ENCODE measurements at regions not wholly inside any gene's neighbourhood (a gene's known extent, or its start where the extent isn't known, plus 50 kb on each side); places are given as distances from the start of the nearest gene placed in this dataset.

DNA sequence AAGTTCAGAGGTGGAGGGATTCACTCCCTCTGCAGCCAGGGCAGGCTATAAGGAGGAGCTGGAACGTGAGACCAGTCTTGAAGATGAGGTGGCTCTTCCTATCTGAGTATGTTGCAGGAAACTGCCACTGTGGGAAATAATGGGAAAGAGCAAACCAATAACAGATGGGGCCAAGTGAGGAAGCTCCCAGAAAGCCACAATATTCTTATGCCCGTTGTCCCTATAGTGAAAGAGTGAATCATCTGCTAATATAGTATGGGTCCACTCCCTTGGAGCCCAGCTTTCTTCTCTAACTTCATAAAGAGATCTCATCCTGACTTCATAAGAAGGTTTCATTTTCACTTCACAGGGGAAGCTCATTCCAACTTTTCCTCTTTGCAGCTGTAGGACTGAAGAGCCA lies 206.4 kb downstream of the BLID start:
- Histone ChIP-seq H3K4me3 (ENCODE audit: low read length) (no peak overlapping the region), H3K9me3 (ENCODE audit: low read length) (no peaks in the 10 kb centered on the region), H4K20me1 (ENCODE audit: insufficient read depth) (no peaks in the 10 kb centered on the region), H2AFZ (ENCODE audit: low read depth, low read length) (no peak overlapping the region), H3F3A (ENCODE audit: insufficient read depth, low read length, poor library complexity, severe bottlenecking) (no peaks in the 10 kb centered on the region), H3K9ac (ENCODE audit: low read length) (no peak overlapping the region), H3K9me2 (ENCODE audit: insufficient read depth, low read length) (no peaks in the 10 kb centered on the region), H3K36me3 (ENCODE audit: insufficient read depth, low read length) (no peaks in the 10 kb centered on the region), H3K79me2 (replicated peaks; ENCODE audit: insufficient read depth, low read length) (no peaks in the 10 kb centered on the region), H3K27ac (ENCODE audit: low read length) (no peak overlapping the region), H3K27me3 (ENCODE audit: insufficient read depth, low read depth, low read length) (no peaks in the 10 kb centered on the region), H3K4me2 (ENCODE audit: low read length) (no peak overlapping the region)
- TF ChIP-seq RAD21 (conservative IDR thresholded peaks at IDR 0.05), result no peak
- TF ChIP-seq, protein P1, sequence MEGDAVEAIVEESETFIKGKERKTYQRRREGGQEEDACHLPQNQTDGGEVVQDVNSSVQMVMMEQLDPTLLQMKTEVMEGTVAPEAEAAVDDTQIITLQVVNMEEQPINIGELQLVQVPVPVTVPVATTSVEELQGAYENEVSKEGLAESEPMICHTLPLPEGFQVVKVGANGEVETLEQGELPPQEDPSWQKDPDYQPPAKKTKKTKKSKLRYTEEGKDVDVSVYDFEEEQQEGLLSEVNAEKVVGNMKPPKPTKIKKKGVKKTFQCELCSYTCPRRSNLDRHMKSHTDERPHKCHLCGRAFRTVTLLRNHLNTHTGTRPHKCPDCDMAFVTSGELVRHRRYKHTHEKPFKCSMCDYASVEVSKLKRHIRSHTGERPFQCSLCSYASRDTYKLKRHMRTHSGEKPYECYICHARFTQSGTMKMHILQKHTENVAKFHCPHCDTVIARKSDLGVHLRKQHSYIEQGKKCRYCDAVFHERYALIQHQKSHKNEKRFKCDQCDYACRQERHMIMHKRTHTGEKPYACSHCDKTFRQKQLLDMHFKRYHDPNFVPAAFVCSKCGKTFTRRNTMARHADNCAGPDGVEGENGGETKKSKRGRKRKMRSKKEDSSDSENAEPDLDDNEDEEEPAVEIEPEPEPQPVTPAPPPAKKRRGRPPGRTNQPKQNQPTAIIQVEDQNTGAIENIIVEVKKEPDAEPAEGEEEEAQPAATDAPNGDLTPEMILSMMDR (IDR thresholded peaks at IDR 0.05; ENCODE audit: poor library complexity, severe bottlenecking), result no peak

DNA sequence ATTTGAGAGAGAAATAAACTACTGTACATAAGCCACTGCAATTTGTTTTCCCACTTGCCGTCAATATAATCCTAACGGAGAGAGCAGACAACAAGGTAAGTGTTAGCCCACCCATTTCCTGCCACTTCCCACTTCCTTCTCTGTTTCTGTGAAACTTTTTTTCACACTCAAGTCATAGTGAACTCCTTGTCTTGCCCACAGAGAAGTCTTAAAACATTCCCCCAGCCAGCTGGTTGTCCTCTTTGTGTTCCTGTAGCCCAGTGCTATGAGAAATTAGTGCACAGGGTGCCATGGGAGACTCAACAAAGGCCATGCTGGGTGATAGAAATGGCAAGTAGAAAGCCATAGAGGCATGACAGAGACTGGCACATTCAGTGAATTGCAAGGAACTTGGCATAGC lies 208.6 kb downstream of the BLID start:
- Histone ChIP-seq H3K79me2 (replicated peaks; ENCODE audit: insufficient read depth, low read length) (no peaks in the 10 kb centered on the region), H3K9me3 (ENCODE audit: low read length) (no peaks in the 10 kb centered on the region), H2AFZ (ENCODE audit: low read depth, low read length) (no peak overlapping the region), H3K27ac (ENCODE audit: low read length) (no peak overlapping the region), H3K4me2 (ENCODE audit: low read length) (no peak overlapping the region), H3K36me3 (ENCODE audit: insufficient read depth, low read length) (no peaks in the 10 kb centered on the region), H4K20me1 (ENCODE audit: insufficient read depth) (no peaks in the 10 kb centered on the region), H3K9me2 (ENCODE audit: insufficient read depth, low read length) (no peaks in the 10 kb centered on the region), H3K27me3 (ENCODE audit: insufficient read depth, low read depth, low read length) (no peaks in the 10 kb centered on the region), H3K9ac (ENCODE audit: low read length) (no peak overlapping the region), H3K4me3 (ENCODE audit: low read length) (no peak overlapping the region), H3F3A (ENCODE audit: insufficient read depth, low read length, poor library complexity, severe bottlenecking) (no peaks in the 10 kb centered on the region)
- TF ChIP-seq EZH2 (IDR thresholded peaks at IDR 0.05; ENCODE audit: borderline replicate concordance, insufficient read depth, low read length, poor library complexity, severe bottlenecking), result no peak
- TF ChIP-seq POLR2AphosphoS5 (IDR thresholded peaks at IDR 0.05), result no peak
- TF ChIP-seq MXI1 (conservative IDR thresholded peaks at IDR 0.05; ENCODE audit: poor library complexity, severe bottlenecking), result no peak
- TF ChIP-seq, protein P1 (IDR thresholded peaks at IDR 0.05; ENCODE audit: poor library complexity, severe bottlenecking), result no peak
- TF ChIP-seq RAD21 (conservative IDR thresholded peaks at IDR 0.05), result no peak
- no peak for TF ChIP-seq SMC3 (conservative IDR thresholded peaks at IDR 0.05; ENCODE audit: poor library complexity)

DNA sequence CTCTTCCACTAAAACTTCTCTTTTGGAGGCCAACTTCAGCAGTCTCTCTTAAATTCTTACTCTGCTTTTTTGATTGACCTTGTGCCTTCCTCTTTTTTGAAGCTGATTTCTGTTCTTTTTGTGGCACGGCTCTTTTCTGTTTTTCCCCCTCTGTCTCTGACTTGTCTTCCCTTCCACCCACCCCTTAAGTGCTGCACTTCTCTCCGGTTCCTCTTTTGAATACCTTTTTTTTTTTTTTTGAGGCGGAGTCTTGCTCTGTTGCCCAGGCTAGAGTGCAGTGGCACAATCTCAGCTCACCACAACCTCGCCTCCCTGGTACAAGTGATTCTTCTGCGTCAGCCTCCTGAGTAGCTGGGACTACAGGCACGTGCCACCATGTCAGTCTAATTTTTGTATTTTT lies 211.9 kb downstream of the BLID start:
- H3K4me2 ChIP-seq (ENCODE audit: low read length), result no peak overlapping the region
- H3F3A ChIP-seq (ENCODE audit: insufficient read depth, low read length, poor library complexity, severe bottlenecking), result no peaks in the 10 kb centered on the region
- no peak for TF ChIP-seq RAD21 (conservative IDR thresholded peaks at IDR 0.05)
- TF ChIP-seq EZH2 (IDR thresholded peaks at IDR 0.05; ENCODE audit: borderline replicate concordance, insufficient read depth, low read length, poor library complexity, severe bottlenecking), result no peak
- TF ChIP-seq, protein P2, sequence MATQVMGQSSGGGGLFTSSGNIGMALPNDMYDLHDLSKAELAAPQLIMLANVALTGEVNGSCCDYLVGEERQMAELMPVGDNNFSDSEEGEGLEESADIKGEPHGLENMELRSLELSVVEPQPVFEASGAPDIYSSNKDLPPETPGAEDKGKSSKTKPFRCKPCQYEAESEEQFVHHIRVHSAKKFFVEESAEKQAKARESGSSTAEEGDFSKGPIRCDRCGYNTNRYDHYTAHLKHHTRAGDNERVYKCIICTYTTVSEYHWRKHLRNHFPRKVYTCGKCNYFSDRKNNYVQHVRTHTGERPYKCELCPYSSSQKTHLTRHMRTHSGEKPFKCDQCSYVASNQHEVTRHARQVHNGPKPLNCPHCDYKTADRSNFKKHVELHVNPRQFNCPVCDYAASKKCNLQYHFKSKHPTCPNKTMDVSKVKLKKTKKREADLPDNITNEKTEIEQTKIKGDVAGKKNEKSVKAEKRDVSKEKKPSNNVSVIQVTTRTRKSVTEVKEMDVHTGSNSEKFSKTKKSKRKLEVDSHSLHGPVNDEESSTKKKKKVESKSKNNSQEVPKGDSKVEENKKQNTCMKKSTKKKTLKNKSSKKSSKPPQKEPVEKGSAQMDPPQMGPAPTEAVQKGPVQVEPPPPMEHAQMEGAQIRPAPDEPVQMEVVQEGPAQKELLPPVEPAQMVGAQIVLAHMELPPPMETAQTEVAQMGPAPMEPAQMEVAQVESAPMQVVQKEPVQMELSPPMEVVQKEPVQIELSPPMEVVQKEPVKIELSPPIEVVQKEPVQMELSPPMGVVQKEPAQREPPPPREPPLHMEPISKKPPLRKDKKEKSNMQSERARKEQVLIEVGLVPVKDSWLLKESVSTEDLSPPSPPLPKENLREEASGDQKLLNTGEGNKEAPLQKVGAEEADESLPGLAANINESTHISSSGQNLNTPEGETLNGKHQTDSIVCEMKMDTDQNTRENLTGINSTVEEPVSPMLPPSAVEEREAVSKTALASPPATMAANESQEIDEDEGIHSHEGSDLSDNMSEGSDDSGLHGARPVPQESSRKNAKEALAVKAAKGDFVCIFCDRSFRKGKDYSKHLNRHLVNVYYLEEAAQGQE (IDR thresholded peaks at IDR 0.05; ENCODE audit: borderline replicate concordance), result no peak
- TF ChIP-seq MXI1 (conservative IDR thresholded peaks at IDR 0.05; ENCODE audit: poor library complexity, severe bottlenecking), result no peak
- TF ChIP-seq SMC3 (conservative IDR thresholded peaks at IDR 0.05; ENCODE audit: poor library complexity), result no peak
- TF ChIP-seq EP300 (conservative IDR thresholded peaks at IDR 0.05; ENCODE audit: poor library complexity, severe bottlenecking), result no peak
- TF ChIP-seq, protein P1 (IDR thresholded peaks at IDR 0.05; ENCODE audit: poor library complexity, severe bottlenecking), result no peak
- no peak for TF ChIP-seq TAF1 (IDR thresholded peaks at IDR 0.05; ENCODE audit: low read depth)
- TF ChIP-seq POLR2AphosphoS5 (IDR thresholded peaks at IDR 0.05), result no peak
- no peaks in the 10 kb centered on the region for H3K79me2 ChIP-seq (replicated peaks; ENCODE audit: insufficient read depth, low read length)
- no peak overlapping the region for H3K4me3 ChIP-seq (ENCODE audit: low read length)
- H3K27ac ChIP-seq (ENCODE audit: low read length), result no peak overlapping the region
- H3K27me3 ChIP-seq (ENCODE audit: insufficient read depth, low read depth, low read length), result no peaks in the 10 kb centered on the region
- H4K20me1 ChIP-seq (ENCODE audit: insufficient read depth), result no peaks in the 10 kb centered on the region
- no peaks in the 10 kb centered on the region for H3K36me3 ChIP-seq (ENCODE audit: insufficient read depth, low read length)
- H2AFZ ChIP-seq (ENCODE audit: low read depth, low read length), result no peak overlapping the region
- H3K9me3 ChIP-seq (ENCODE audit: low read length), result no peaks in the 10 kb centered on the region
- no peak overlapping the region for H3K9ac ChIP-seq (ENCODE audit: low read length)
- no peaks in the 10 kb centered on the region for H3K9me2 ChIP-seq (ENCODE audit: insufficient read depth, low read length)

All from neural cell (in vitro differentiated cells).